ENCODE measurements at regions not wholly inside any gene's neighbourhood (a gene's known extent, or its start where the extent isn't known, plus 50 kb on each side); places are given as distances from the start of the nearest gene placed in this dataset.

GRCh38 chr2:133682906-133683305 lies 114.6 kb upstream of the NCKAP5 start:
- ChIA-PET POLR2A (no interaction called here), CTCF (interaction anchor here (1.2 kb wide), 1 partner anchor 9 kb away, joined by 3 read pairs; no protein-coding TSS in a partner anchor)
- Mint-ChIP-seq H3K36me3 (no peaks in the 10 kb centered on the region), H3K27me3 (no peaks in the 10 kb centered on the region), H3K4me1 (no peaks in the 10 kb centered on the region), H3K4me3 (no peak overlapping the region), H3K27ac (no peak overlapping the region), H3K9me3 (peaks cover 0 to 6% (median 0%) of the 10 kb centered on the region in 5 donors)
- Histone ChIP-seq H3K4me3 (ENCODE audit: low read length) (no peak overlapping the region), H3K36me3 (ENCODE audit: insufficient read depth, low read length) (no peaks in the 10 kb centered on the region), H3K27ac (ENCODE audit: low read depth, low read length) (no peak overlapping the region), H3K9me3 (ENCODE audit: low read length) (no peaks in the 10 kb centered on the region), H3K27me3 (ENCODE audit: insufficient read depth, low read length, poor library complexity, severe bottlenecking) (no peaks in the 10 kb centered on the region), H3K4me1 (ENCODE audit: insufficient read depth, low read length) (no peaks in the 10 kb centered on the region)
- no peak for DNase-seq

DNA sequence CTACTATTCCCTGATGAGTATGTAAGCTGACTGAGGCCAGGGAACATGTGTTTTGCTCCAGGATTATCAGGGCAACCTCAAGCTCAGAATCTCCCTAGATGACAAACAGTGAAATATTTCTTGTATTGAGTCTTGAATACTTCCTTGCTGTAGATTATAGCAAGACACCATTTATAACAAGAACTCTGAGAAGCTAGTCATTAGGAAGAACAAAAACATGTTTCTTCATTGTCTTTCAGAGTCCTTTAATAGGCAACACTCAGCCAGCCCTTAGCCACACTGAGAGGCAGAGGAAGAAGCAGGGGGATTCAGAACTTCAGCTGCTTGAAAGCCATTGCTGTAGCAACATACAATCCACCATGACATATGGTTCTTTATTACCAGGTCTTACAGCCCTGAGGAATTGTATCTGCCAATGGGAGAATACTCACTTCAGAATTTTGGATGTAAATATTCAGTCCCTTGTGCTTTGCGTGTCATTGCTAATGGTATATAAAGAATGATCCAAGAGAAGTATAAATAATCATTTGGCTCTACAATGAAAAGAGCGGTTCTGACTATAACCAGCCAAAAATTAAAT lies 117.5 kb upstream of the NCKAP5 start:
- Histone ChIP-seq H3K4me1 (ENCODE audit: insufficient read depth, low read length) (no peaks in the 10 kb centered on the region), H3K27ac (ENCODE audit: low read depth, low read length) (no peak overlapping the region), H3K4me3 (ENCODE audit: low read length) (no peak overlapping the region), H3K9me3 (ENCODE audit: low read length) (no peaks in the 10 kb centered on the region), H3K27me3 (ENCODE audit: insufficient read depth, low read length, poor library complexity, severe bottlenecking) (no peaks in the 10 kb centered on the region), H3K36me3 (ENCODE audit: insufficient read depth, low read length) (no peaks in the 10 kb centered on the region)
- no peak overlapping the region for H3K27ac Mint-ChIP-seq
- no peak overlapping the region for H3K4me3 Mint-ChIP-seq
- ChIA-PET POLR2A (no interaction called here), CTCF (no interaction called here)
- H3K9me3 Mint-ChIP-seq: peaks cover 0 to 6% (median 0%) of the 10 kb centered on the region in 5 donors
- no peaks in the 10 kb centered on the region for H3K36me3 Mint-ChIP-seq
- no peak for DNase-seq
- no peaks in the 10 kb centered on the region for H3K4me1 Mint-ChIP-seq
- no peaks in the 10 kb centered on the region for H3K27me3 Mint-ChIP-seq

DNA sequence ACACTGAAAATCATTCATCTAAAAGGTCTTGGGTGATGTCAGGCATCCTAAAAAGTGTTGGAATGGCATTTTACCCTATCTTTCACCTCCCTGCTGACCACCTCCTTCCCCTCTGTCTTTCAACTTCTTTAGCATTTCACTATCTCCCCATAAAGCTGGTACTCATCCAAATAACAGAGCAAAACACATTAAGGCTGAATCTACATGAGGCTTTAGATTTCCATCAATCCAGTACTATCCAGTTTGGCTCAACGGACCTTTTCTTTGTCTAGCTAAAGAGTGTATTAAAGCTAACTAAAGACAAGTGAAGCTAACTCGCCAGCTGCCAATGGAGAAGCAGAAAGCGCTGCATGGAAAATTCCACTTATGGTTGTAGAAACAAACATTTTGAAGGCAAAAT lies 122.5 kb upstream of the NCKAP5 start:
- no peak overlapping the region for H3K4me3 Mint-ChIP-seq
- no peak overlapping the region for H3K27ac Mint-ChIP-seq
- ChIA-PET POLR2A (no interaction called here), CTCF (no interaction called here)
- no peaks in the 10 kb centered on the region for H3K4me1 Mint-ChIP-seq
- DNase-seq: no peak
- no peak overlapping the region for H3K27ac ChIP-seq (ENCODE audit: low read depth, low read length)
- H3K9me3 ChIP-seq (ENCODE audit: low read length): no peaks in the 10 kb centered on the region
- no peaks in the 10 kb centered on the region for H3K27me3 ChIP-seq (ENCODE audit: insufficient read depth, low read length, poor library complexity, severe bottlenecking)
- H3K9me3 Mint-ChIP-seq: peaks cover 0 to 6% (median 4%) of the 10 kb centered on the region in 5 donors
- H3K27me3 Mint-ChIP-seq: peaks cover 0 to 3% of the 10 kb centered on the region in 2 donors
- no peaks in the 10 kb centered on the region for H3K36me3 Mint-ChIP-seq
- H3K36me3 ChIP-seq (ENCODE audit: insufficient read depth, low read length): no peaks in the 10 kb centered on the region
- H3K4me3 ChIP-seq (ENCODE audit: low read length): no peak overlapping the region
- no peaks in the 10 kb centered on the region for H3K4me1 ChIP-seq (ENCODE audit: insufficient read depth, low read length)

- Histone ChIP-seq H3K4me1 (ENCODE audit: insufficient read depth, low read length) (no peaks in the 10 kb centered on the region), H3K27me3 (ENCODE audit: insufficient read depth, low read length, poor library complexity, severe bottlenecking) (no peaks in the 10 kb centered on the region), H3K27ac (ENCODE audit: low read depth, low read length) (no peak overlapping the region), H3K36me3 (ENCODE audit: insufficient read depth, low read length) (no peaks in the 10 kb centered on the region), H3K4me3 (ENCODE audit: low read length) (no peak overlapping the region), H3K9me3 (ENCODE audit: low read length) (no peaks in the 10 kb centered on the region)
- CTCF ChIA-PET: interaction anchor here (0.7 kb wide), 1 partner anchor 8 kb away, joined by 3 read pairs; no protein-coding TSS in a partner anchor
- H3K27me3 Mint-ChIP-seq: peaks cover 0 to 3% of the 10 kb centered on the region in 2 donors
- H3K36me3 Mint-ChIP-seq: no peaks in the 10 kb centered on the region
- peaks cover 0 to 6% (median 4%) of the 10 kb centered on the region in 5 donors for H3K9me3 Mint-ChIP-seq
- POLR2A ChIA-PET: no interaction called here
- H3K4me1 Mint-ChIP-seq: no peaks in the 10 kb centered on the region
- DNase-seq: no peak
- H3K4me3 Mint-ChIP-seq: no peak overlapping the region
- H3K27ac Mint-ChIP-seq: no peak overlapping the region
Measured at GRCh38 chr2:133691336-133691735, 123.1 kb upstream of the NCKAP5 start.

DNA sequence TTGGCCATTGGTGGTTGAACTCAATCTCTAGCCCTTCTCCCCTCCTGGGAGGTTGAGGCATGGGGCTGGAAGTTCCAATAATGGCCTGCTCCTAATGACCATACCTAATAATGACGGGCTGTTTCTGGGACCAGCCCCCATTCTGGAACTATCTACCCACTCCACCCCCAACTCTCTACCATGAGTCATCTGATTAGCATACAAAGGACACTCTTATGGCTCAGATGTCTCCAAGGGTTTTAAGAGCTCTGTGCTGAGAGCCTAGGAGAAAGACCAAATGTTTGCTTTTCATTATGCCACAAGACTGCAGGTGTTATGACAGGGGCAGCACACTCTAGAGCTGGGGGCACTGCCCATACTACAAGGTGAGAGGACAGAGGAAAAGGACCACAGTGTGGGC lies 137.0 kb upstream of the NCKAP5 start:
- Mint-ChIP-seq H3K4me3 (no peak overlapping the region), H3K27ac (no peak overlapping the region), H3K36me3 (no peaks in the 10 kb centered on the region), H3K4me1 (no peaks in the 10 kb centered on the region), H3K27me3 (peaks cover 0 to 3% of the 10 kb centered on the region in 2 donors), H3K9me3 (peaks cover 0 to 2% (median 0%) of the 10 kb centered on the region in 5 donors)
- Histone ChIP-seq H3K9me3 (ENCODE audit: low read length) (no peaks in the 10 kb centered on the region), H3K4me1 (ENCODE audit: insufficient read depth, low read length) (no peaks in the 10 kb centered on the region), H3K36me3 (ENCODE audit: insufficient read depth, low read length) (no peaks in the 10 kb centered on the region), H3K27ac (ENCODE audit: low read depth, low read length) (no peak overlapping the region), H3K4me3 (ENCODE audit: low read length) (no peak overlapping the region), H3K27me3 (ENCODE audit: insufficient read depth, low read length, poor library complexity, severe bottlenecking) (no peaks in the 10 kb centered on the region)
- no peak for DNase-seq
- ChIA-PET POLR2A (no interaction called here), CTCF (no interaction called here)

- Mint-ChIP-seq H3K4me1 (no peaks in the 10 kb centered on the region), H3K36me3 (no peaks in the 10 kb centered on the region), H3K27ac (no peak overlapping the region), H3K4me3 (no peak overlapping the region), H3K9me3 (peaks cover 0 to 7% (median 0%) of the 10 kb centered on the region in 5 donors), H3K27me3 (no peaks in the 10 kb centered on the region)
- Histone ChIP-seq H3K4me1 (ENCODE audit: insufficient read depth, low read length) (no peaks in the 10 kb centered on the region), H3K36me3 (ENCODE audit: insufficient read depth, low read length) (no peaks in the 10 kb centered on the region), H3K27ac (ENCODE audit: low read depth, low read length) (no peak overlapping the region), H3K9me3 (ENCODE audit: low read length) (no peaks in the 10 kb centered on the region), H3K27me3 (ENCODE audit: insufficient read depth, low read length, poor library complexity, severe bottlenecking) (no peaks in the 10 kb centered on the region), H3K4me3 (ENCODE audit: low read length) (no peak overlapping the region)
- no peak for DNase-seq
- ChIA-PET CTCF (no interaction called here), POLR2A (no interaction called here)
Measured at GRCh38 chr2:133710613-133711012, 142.3 kb upstream of the NCKAP5 start.

DNA sequence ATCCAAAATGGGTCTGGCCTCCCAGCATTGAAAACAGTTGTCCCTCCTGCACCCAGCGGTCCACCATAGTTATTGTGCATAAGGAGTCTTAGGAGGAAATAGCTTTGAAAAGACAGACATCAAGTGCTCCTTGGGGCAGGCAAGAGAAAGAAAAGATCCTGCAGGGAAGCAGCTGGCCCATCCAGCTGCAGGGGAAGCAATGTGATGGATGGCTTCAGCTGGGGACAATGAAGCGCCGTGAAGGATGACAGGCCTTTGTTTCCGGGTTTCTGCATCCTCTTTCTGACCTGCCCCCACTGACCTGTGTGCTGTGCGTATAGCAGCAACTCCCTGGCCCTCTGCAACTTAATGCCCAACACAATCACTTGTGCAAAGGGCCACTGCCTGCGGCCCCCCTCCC lies 142.9 kb upstream of the NCKAP5 start:
- Histone ChIP-seq H3K27me3 (ENCODE audit: insufficient read depth, low read length, poor library complexity, severe bottlenecking) (no peaks in the 10 kb centered on the region), H3K4me3 (ENCODE audit: low read length) (no peak overlapping the region), H3K36me3 (ENCODE audit: insufficient read depth, low read length) (no peaks in the 10 kb centered on the region), H3K4me1 (ENCODE audit: insufficient read depth, low read length) (no peaks in the 10 kb centered on the region), H3K27ac (ENCODE audit: low read depth, low read length) (no peak overlapping the region), H3K9me3 (ENCODE audit: low read length) (no peaks in the 10 kb centered on the region)
- Mint-ChIP-seq H3K4me3 (no peak overlapping the region), H3K36me3 (no peaks in the 10 kb centered on the region), H3K27ac (no peak overlapping the region), H3K4me1 (no peaks in the 10 kb centered on the region), H3K27me3 (no peaks in the 10 kb centered on the region), H3K9me3 (peaks cover 0 to 7% (median 0%) of the 10 kb centered on the region in 5 donors)
- CTCF ChIA-PET: no interaction called here
- POLR2A ChIA-PET: no interaction called here
- DNase-seq: no peak

DNA sequence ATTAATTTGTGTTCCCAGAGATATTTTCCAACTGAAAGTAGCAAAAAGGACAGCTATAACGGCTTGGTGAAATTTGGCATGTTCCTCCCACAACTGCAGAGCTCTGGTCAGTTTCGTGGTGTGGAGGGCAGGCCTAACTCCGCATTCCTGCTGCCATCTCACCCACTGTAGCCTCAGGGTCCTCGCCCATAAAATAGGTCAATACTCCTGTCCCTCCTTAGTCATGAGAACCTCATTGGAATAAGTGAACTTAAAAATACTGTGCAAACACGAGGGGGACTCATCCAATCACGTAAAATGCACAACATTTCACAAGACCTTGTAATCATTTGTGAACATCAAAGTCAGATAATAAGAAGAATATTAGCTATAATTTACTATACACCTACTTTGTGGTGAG lies 143.5 kb upstream of the NCKAP5 start:
- Mint-ChIP-seq H3K4me1 (no peaks in the 10 kb centered on the region), H3K27ac (no peak overlapping the region), H3K36me3 (no peaks in the 10 kb centered on the region), H3K27me3 (peaks cover 0 to 3% of the 10 kb centered on the region in 2 donors), H3K4me3 (no peak overlapping the region), H3K9me3 (peaks cover 0 to 7% (median 0%) of the 10 kb centered on the region in 5 donors)
- Histone ChIP-seq H3K9me3 (ENCODE audit: low read length) (no peaks in the 10 kb centered on the region), H3K36me3 (ENCODE audit: insufficient read depth, low read length) (no peaks in the 10 kb centered on the region), H3K27me3 (ENCODE audit: insufficient read depth, low read length, poor library complexity, severe bottlenecking) (no peaks in the 10 kb centered on the region), H3K4me3 (ENCODE audit: low read length) (no peak overlapping the region), H3K4me1 (ENCODE audit: insufficient read depth, low read length) (no peaks in the 10 kb centered on the region), H3K27ac (ENCODE audit: low read depth, low read length) (no peak overlapping the region)
- no peak for DNase-seq
- ChIA-PET CTCF (no interaction called here), POLR2A (no interaction called here)
